Fibroblast of the aortic adventitia (primary cell): ENCODE measurements at regions not wholly inside any gene's neighbourhood (a gene's known extent, or its start where the extent isn't known, plus 50 kb on each side); places are given as distances from the start of the nearest gene placed in this dataset.

Experiments used
- DNase-seq: peaks from one replicate; pipeline ENCODE4 v3.0.0-alpha.2; 2010; ENCODE audit warnings: low read depth
- H3K4me3 ChIP-seq: 2 replicates; pipeline ENCODE4 v1.5.1; 2011; ENCODE audit warnings: low read depth, mild to moderate bottlenecking, control low read depth, low read length, moderate library complexity
- TF ChIP-seq, protein P1 (sequence below): IDR thresholded peaks from 2 replicates; pipeline ENCODE4 v1.5.1; 2011; ENCODE audit warnings: mild to moderate bottlenecking, low read length, control low read depth, inconsistent platforms; ENCODE audit not compliant: insufficient read depth

DNA sequence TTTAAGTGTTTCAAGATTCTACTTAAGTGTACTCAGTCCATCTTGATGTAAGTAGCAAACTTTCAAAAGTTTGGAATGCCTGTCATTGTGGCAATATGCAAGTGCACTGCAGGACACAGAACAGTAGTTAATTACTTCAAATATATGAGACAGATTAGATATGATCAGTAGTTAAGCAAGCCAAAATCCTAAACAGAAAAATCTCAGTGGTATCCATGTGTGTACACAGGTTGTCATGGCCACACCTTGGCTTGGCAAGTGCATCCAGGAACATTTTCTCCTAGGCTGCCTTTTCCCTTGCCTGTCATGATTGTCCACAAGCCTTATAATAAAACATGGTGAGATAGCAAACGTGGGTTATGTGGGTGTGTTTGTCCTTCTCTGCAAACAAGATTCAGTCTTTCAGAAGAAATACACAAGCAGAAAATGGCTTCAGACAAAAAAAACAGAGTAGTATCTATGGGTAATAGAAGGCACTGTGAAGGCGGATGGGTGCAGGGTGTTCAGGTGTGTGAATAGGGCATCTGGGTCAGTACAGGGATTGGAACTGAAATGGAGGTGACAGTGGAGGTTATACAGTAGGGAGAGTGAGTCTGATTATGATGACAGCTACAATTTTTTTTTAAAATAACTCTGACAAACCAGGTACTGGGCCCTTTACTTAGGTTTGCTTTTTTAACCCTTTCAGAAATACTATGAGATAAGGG, 229.0 kb upstream of the LRIG1 start:
- H3K4me3 ChIP-seq, result no peak overlapping the region
- no peak for DNase-seq
- TF ChIP-seq, protein P1, sequence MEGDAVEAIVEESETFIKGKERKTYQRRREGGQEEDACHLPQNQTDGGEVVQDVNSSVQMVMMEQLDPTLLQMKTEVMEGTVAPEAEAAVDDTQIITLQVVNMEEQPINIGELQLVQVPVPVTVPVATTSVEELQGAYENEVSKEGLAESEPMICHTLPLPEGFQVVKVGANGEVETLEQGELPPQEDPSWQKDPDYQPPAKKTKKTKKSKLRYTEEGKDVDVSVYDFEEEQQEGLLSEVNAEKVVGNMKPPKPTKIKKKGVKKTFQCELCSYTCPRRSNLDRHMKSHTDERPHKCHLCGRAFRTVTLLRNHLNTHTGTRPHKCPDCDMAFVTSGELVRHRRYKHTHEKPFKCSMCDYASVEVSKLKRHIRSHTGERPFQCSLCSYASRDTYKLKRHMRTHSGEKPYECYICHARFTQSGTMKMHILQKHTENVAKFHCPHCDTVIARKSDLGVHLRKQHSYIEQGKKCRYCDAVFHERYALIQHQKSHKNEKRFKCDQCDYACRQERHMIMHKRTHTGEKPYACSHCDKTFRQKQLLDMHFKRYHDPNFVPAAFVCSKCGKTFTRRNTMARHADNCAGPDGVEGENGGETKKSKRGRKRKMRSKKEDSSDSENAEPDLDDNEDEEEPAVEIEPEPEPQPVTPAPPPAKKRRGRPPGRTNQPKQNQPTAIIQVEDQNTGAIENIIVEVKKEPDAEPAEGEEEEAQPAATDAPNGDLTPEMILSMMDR, result no peak

DNA sequence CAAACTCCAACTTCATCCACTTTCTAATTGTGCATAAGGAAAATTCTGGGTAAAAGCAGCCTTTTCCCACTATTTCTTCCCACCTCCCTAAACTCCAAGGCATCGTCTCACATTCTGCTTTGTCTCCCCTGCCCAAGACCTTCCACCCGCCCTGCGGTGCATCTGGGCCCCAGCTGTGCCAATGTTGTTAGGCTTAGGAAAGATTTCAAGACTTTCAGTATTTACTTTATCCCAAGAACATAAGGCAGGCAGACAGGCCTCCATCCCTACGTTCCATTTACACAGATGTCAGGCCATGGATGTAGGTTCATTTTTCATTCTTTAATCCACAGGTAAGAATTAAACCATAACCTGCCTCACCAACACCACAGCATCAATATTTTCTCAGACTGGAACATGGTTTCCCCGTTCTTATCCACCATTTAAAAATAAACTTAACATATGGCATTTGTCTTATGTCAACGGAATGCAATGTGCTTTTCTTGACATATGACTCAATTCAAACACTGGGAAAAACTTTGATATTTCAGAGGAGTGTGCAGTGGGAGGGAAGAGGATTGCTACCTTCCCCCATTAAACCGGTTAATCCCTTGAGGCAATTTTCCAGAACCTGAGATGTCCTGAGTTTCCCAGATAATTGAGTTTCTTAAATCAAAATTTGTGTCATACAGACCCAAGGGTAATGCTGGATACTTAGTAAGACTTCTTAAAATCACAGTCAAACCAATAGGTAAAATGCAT, 238.0 kb upstream of the LRIG1 start:
- TF ChIP-seq, protein P1, result no peak
- H3K4me3 ChIP-seq, result no peak overlapping the region
- DNase-seq, result peak; percentile 49

DNA sequence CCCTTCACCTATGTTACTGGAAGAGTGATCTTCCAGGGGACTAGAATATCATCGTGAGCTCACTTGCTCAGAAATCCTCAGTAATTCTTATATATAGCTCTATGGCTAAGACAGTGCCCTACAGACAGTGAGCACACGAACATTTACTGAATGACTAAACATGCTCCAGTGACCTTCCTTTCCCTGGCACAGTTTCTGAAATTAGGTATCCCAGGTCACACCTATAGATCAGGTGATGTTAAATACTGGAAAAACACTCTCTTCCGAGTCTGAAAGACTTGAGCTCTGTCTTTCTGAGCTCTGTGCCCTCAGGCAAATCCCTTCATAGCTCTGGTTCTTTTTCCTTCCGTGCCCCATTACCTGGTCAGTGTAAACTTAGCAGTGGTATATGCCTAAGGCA, 239.4 kb upstream of the LRIG1 start:
- TF ChIP-seq, protein P1, result no peak
- DNase-seq, result no peak
- H3K4me3 ChIP-seq, result no peak overlapping the region

GRCh38 chr3:66744521-66744920, 243.7 kb upstream of the LRIG1 start:
- H3K4me3 ChIP-seq, result no peak overlapping the region
- no peak for DNase-seq
- TF ChIP-seq, protein P1, result no peak

GRCh38 chr3:66744986-66745385, 244.2 kb upstream of the LRIG1 start:
- no peak for DNase-seq
- no peak overlapping the region for H3K4me3 ChIP-seq
- TF ChIP-seq, protein P1, result no peak

GRCh38 chr3:66747261-66747660, 246.4 kb upstream of the LRIG1 start:
- TF ChIP-seq, protein P1, result no peak
- H3K4me3 ChIP-seq, result no peak overlapping the region
- DNase-seq, result no peak

DNA sequence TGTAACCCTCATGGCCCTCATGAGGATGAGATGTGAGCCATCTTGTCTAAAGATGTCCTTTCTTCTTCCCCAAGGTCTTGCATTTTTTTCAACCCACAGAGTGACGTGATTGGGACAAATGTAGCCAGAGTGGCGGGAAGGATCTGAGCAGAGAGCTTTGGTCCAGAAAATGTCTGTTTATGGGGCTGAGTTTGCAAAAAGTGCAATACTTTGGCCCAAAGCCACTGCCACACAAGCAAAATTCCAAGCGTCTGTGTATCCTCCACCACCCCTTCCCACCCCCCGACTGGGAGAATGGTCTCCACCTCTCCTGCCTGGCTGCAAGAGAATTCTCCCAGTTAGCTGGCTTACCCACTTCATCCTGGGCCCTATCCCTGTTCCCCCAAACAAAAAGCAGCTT, 246.9 kb upstream of the LRIG1 start:
- TF ChIP-seq, protein P1, result no peak
- no peak overlapping the region for H3K4me3 ChIP-seq
- no peak for DNase-seq
